Panc1 (cell line): ENCODE measurements at regions not wholly inside any gene's neighbourhood (a gene's known extent, or its start where the extent isn't known, plus 50 kb on each side); places are given as distances from the start of the nearest gene placed in this dataset.

Experiments
- ATAC-seq: fragments of 200-7000 bp; cut with Tn5 transposase; 2 replicates; pipeline ENCODE4 v1.9.1; 2020; ENCODE audit warnings: mild to moderate bottlenecking, moderate library complexity
- BruUV-seq: library from RNA; stranded (reverse); fragments of 400-500 nt; replicated peaks from 2 replicates; lab custom pipeline; 2021; lab: Mats Ljungman, UMichigan
- CTCF ChIA-PET: fragments of 300-600 bp; sonication (Branson Sonifier 250); formaldehyde crosslinking; loops from one replicate; lab custom pipeline; 2022; ENCODE audit warnings: antibody characterized with exemption; lab: Charles Lee
- POLR2A ChIA-PET: fragments of 300-600 bp; sonication (Branson Sonifier 250); formaldehyde crosslinking; loops from one replicate; lab custom pipeline; 2022; ENCODE audit warnings: antibody characterized with exemption; lab: Charles Lee
- DNase-seq: peaks from one replicate; pipeline ENCODE4 v3.0.0-alpha.2; 2010; ENCODE audit warnings: low read depth, low spot score
- H3K27ac ChIP-seq: 2 replicates; pipeline ENCODE4 v1.5.1; 2011; ENCODE audit warnings: mild to moderate bottlenecking, low read length, inconsistent platforms
- H3K27me3 ChIP-seq: fragments of 200-500 bp; sonication (Bioruptor generic); 2 replicates; pipeline ENCODE4 v1.6.0; 2014; ENCODE audit warnings: low read length, inconsistent platforms; ENCODE audit not compliant: control insufficient read depth, insufficient read depth
- H3K36me3 ChIP-seq: fragments of 200-500 bp; sonication (Bioruptor generic); 2 replicates; pipeline ENCODE4 v1.5.1; 2014; ENCODE audit warnings: inconsistent platforms, mild to moderate bottlenecking, low read length, moderate library complexity; ENCODE audit not compliant: control insufficient read depth, insufficient read depth
- H3K4me1 ChIP-seq: 2 replicates; pipeline ENCODE4 v1.5.1; 2011; ENCODE audit warnings: inconsistent platforms, mild to moderate bottlenecking, low read length, moderate library complexity; ENCODE audit not compliant: control insufficient read depth, insufficient read depth
- H3K4me3 ChIP-seq, 2 experiments: 2 replicates each; pipeline ENCODE4 v1.5.1; 2011 to 2012; ENCODE audit warnings: low read depth in 2 of 2, low read length in 2 of 2, mild to moderate bottlenecking in 2 of 2, inconsistent platforms in 1 of 2, moderate library complexity in 1 of 2
- H3K9me3 ChIP-seq: fragments of 200-500 bp; sonication (Bioruptor generic); 2 replicates; pipeline ENCODE4 v1.5.1; 2014; ENCODE audit warnings: low read depth, mild to moderate bottlenecking, inconsistent platforms, low read length, moderate library complexity; ENCODE audit not compliant: control insufficient read depth, insufficient read depth
- POLR2AphosphoS5 ChIP-seq: IDR thresholded peaks from 2 replicates; pipeline ENCODE4 v1.6.1; 2012; ENCODE audit warnings: mild to moderate bottlenecking, low read depth, low read length, moderate library complexity
- SIN3A ChIP-seq: IDR thresholded peaks from 2 replicates; pipeline ENCODE4 v1.6.1; 2012; ENCODE audit warnings: low read depth, mild to moderate bottlenecking, low read length, moderate library complexity, borderline replicate concordance; ENCODE audit not compliant: insufficient read depth
- TCF7L2 ChIP-seq: IDR thresholded peaks from 2 replicates; pipeline ENCODE4 v1.6.1; 2011; ENCODE audit warnings: mild to moderate bottlenecking, low read depth, low read length, inconsistent platforms
- in situ Hi-C: cut with HindIII; loops from 2 replicates; pipeline ENCODE4 v1.10.0; 2016; ENCODE audit warnings: low sequenced_read_pairs, low pct_unique_long_range_greater_than_20kb
- intact Hi-C: fragments of 100-400 bp; cut with micrococcal nuclease; formaldehyde crosslinking; loops from one replicate; pipeline ENCODE4 v1.10.0; 2022; ENCODE audit not compliant: unreplicated experiment
- TF ChIP-seq, protein P1 (sequence below): fragments of 450-650 bp; IDR thresholded peaks from 2 replicates; pipeline ENCODE4 v1.5.1; 2017; ENCODE audit warnings: mild to moderate bottlenecking
- TF ChIP-seq, protein P2 (sequence below), 2 experiments: IDR thresholded peaks; 2 replicates each; pipeline ENCODE4 v1.6.1; 2011 to 2012; ENCODE audit warnings: low read depth in 2 of 2, control low read depth in 1 of 2, low read length in 1 of 2, mild to moderate bottlenecking in 1 of 2, moderate library complexity in 1 of 2; ENCODE audit not compliant: insufficient read depth in 1 of 2

DNA sequence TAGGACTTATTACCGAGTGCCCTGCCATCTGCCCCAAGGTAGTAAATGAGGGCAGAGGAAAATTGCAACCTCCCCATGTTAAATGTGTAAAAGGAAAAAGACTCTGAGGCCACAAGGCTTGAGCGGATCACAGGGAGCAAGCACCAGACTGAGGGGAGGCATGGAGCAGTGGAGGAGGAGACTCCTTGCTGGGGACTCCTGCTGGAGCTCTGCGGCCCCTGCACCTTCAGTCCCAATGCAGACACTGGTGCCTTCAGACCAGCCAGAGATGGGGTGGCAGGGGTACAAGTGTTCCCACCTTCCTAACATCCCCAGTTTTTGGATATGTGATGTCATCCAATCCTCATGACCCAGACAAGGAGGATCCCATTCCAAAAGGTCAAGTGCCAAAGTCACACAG, 128.4 kb upstream of the NGF start:
- TF ChIP-seq, protein P1, sequence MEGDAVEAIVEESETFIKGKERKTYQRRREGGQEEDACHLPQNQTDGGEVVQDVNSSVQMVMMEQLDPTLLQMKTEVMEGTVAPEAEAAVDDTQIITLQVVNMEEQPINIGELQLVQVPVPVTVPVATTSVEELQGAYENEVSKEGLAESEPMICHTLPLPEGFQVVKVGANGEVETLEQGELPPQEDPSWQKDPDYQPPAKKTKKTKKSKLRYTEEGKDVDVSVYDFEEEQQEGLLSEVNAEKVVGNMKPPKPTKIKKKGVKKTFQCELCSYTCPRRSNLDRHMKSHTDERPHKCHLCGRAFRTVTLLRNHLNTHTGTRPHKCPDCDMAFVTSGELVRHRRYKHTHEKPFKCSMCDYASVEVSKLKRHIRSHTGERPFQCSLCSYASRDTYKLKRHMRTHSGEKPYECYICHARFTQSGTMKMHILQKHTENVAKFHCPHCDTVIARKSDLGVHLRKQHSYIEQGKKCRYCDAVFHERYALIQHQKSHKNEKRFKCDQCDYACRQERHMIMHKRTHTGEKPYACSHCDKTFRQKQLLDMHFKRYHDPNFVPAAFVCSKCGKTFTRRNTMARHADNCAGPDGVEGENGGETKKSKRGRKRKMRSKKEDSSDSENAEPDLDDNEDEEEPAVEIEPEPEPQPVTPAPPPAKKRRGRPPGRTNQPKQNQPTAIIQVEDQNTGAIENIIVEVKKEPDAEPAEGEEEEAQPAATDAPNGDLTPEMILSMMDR = no peak
- TF ChIP-seq, protein P2, sequence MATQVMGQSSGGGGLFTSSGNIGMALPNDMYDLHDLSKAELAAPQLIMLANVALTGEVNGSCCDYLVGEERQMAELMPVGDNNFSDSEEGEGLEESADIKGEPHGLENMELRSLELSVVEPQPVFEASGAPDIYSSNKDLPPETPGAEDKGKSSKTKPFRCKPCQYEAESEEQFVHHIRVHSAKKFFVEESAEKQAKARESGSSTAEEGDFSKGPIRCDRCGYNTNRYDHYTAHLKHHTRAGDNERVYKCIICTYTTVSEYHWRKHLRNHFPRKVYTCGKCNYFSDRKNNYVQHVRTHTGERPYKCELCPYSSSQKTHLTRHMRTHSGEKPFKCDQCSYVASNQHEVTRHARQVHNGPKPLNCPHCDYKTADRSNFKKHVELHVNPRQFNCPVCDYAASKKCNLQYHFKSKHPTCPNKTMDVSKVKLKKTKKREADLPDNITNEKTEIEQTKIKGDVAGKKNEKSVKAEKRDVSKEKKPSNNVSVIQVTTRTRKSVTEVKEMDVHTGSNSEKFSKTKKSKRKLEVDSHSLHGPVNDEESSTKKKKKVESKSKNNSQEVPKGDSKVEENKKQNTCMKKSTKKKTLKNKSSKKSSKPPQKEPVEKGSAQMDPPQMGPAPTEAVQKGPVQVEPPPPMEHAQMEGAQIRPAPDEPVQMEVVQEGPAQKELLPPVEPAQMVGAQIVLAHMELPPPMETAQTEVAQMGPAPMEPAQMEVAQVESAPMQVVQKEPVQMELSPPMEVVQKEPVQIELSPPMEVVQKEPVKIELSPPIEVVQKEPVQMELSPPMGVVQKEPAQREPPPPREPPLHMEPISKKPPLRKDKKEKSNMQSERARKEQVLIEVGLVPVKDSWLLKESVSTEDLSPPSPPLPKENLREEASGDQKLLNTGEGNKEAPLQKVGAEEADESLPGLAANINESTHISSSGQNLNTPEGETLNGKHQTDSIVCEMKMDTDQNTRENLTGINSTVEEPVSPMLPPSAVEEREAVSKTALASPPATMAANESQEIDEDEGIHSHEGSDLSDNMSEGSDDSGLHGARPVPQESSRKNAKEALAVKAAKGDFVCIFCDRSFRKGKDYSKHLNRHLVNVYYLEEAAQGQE (IDR thresholded peaks at IDR 0.05; ENCODE audit: insufficient read depth in 1 of 2, low read depth in 2 of 2, low read length in 1 of 2) = no peak
- TF ChIP-seq TCF7L2 (no peak), POLR2AphosphoS5 (no peak), SIN3A (no peak)
- DNase-seq = no peak
- intact Hi-C loops (loop anchor here (10.0 kb wide), 1 partner anchor 128 kb away; no protein-coding TSS in a partner anchor), in situ Hi-C loops (no loop called here)
- Histone ChIP-seq H3K4me3 (no peak overlapping the region), H3K27me3 (no peaks in the 10 kb centered on the region), H3K9me3 (no peaks in the 10 kb centered on the region), H3K27ac (no peak overlapping the region), H3K36me3 (no peaks in the 10 kb centered on the region), H3K4me1 (no peaks in the 10 kb centered on the region)
- no TSS peak for BruUV-seq
- no peak for ATAC-seq
- POLR2A ChIA-PET = no interaction called here
- CTCF ChIA-PET = no interaction called here

DNA sequence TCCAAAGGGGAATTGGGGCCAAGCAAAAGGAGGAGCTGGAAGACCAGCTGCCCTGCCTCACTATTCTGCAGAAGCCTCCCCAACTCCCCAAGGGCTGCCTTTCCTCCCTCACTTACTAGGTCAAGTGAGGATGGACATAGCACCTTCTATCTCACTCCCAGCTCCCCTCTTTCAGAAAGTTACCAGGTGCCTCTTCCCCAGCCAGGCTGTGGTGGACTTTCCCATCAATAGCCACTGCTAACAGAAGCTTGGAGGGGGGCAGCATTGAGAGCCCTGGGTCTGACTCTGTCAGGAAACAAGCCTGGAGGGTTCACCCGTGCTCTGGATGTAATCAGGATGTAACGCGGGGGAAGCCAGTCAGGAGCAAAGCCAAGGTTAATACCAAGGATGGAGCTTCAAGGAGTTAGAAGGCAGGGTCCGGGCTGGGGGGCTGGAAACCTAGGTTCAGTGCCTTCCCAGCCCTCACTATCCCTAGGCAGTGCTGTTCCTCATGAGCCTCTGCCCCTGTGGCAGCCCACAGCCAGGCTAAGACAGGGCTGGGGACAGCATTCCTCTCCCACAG, 127.8 kb upstream of the NGF start:
- no peaks in the 10 kb centered on the region for H3K9me3 ChIP-seq
- no peaks in the 10 kb centered on the region for H3K4me1 ChIP-seq
- H3K4me3 ChIP-seq = no peak overlapping the region
- no peak overlapping the region for H3K27ac ChIP-seq
- TF ChIP-seq SIN3A = no peak
- no peak for TF ChIP-seq TCF7L2
- TF ChIP-seq, protein P1 = no peak
- TF ChIP-seq, protein P2 (IDR thresholded peaks at IDR 0.05; ENCODE audit: insufficient read depth in 1 of 2, low read depth in 2 of 2, low read length in 1 of 2) = no peak
- TF ChIP-seq POLR2AphosphoS5 = no peak
- BruUV-seq = no TSS peak
- H3K27me3 ChIP-seq = no peaks in the 10 kb centered on the region
- no peak for DNase-seq
- CTCF ChIA-PET = no interaction called here
- H3K36me3 ChIP-seq = no peaks in the 10 kb centered on the region
- ATAC-seq = no peak
- in situ Hi-C loops = no loop called here
- POLR2A ChIA-PET = no interaction called here
- intact Hi-C loops = loop anchor here (10.0 kb wide), 1 partner anchor 129 kb away; no protein-coding TSS in a partner anchor
